Vagina (tissue), 2 donors: ENCODE measurements at regions not wholly inside any gene's neighbourhood (a gene's known extent, or its start where the extent isn't known, plus 50 kb on each side); places are given as distances from the start of the nearest gene placed in this dataset.
"Not testable (repeated sequence)": the region's sequence is repeated elsewhere in the genome, so short reads cannot be mapped to it uniquely, and the experiment has no call there.

Experiments used
- CTCF ChIP-seq, 3 experiments: fragments of 450-650 bp in 2 of 3; fragments of 200-600 bp in 1 of 3; sonication (generic) in 1 of 3; IDR thresholded peaks; one replicate each; pipeline ENCODE4 v1.5.1; 2017 to 2019; ENCODE audit warnings: antibody characterized with exemption in 3 of 3, mild to moderate bottlenecking in 2 of 3, moderate library complexity in 2 of 3
- POLR2A ChIP-seq, 2 donors: fragments of 450-650 bp; IDR thresholded peaks; one replicate each; pipeline ENCODE4 v1.6.1; 2017; ENCODE audit warnings: antibody characterized with exemption in 2 of 2, mild to moderate bottlenecking in 2 of 2, moderate library complexity in 2 of 2
- POLR2AphosphoS5 ChIP-seq, 2 donors: sonication (generic); formaldehyde crosslinking; IDR thresholded peaks; one replicate each; pipeline ENCODE4 v1.9.0; 2017; ENCODE audit warnings: antibody characterized with exemption in 2 of 2, mild to moderate bottlenecking in 2 of 2, low read depth in 1 of 2; ENCODE audit not compliant: insufficient read depth in 1 of 2

DNA sequence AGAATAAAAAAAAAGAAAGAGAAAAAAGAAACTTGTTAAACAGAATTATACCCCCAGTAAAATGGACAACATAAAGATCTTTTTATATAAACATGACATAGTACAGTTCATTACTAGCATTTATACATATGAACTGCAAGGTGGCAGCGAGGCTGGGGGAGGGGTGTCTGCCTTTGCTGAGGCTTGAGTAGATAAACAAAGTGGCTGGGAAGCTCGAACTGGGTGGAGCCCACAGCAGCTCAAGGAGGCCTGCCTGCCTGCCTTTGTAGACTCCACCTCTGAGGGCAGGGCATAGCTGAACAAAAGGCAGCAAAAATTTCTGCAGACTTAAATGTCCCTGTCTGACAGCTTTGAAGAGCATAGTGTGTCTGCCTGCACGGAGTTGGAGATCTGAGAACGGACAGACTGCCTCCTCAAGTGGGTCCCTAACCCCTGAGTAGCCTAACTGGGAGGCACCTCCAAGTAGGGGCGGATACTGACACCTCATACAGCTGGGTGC lies 108.9 kb upstream of the SNX7 start:
- not testable (repeated sequence) for TF ChIP-seq CTCF (IDR thresholded peaks at IDR 0.05); POLR2AphosphoS5 (IDR thresholded peaks at IDR 0.05; ENCODE audit: insufficient read depth in 1 of 2, low read depth in 1 of 2); POLR2A (IDR thresholded peaks at IDR 0.05)
